ENCODE measurements at regions not wholly inside any gene's neighbourhood (a gene's known extent, or its start where the extent isn't known, plus 50 kb on each side); places are given as distances from the start of the nearest gene placed in this dataset.

- TF ChIP-seq PAX5 (IDR thresholded peaks at IDR 0.05; ENCODE audit: insufficient read depth, low read length, severe bottlenecking) (no peak), POU2F2 (IDR thresholded peaks at IDR 0.05; ENCODE audit: low read depth, low read length) (no peak), POLR2AphosphoS5 (IDR thresholded peaks at IDR 0.05; ENCODE audit: low read depth, low read length) (no peak), POLR2A (IDR thresholded peaks at IDR 0.05; ENCODE audit: low read depth, low read length) (no peak), SPI1 (IDR thresholded peaks at IDR 0.05; ENCODE audit: low read depth, low read length) (no peak), TAF1 (IDR thresholded peaks at IDR 0.05; ENCODE audit: low read depth, low read length) (no peak)
- DNase-seq (ENCODE audit: insufficient read length, low spot score) (no peak), FAIRE-seq (no peak)
Observed at GRCh38 chr5:142542078-142542477, 143.8 kb downstream of the FGF1 start.

- TF ChIP-seq SPI1 (IDR thresholded peaks at IDR 0.05; ENCODE audit: low read depth, low read length): no peak
- TF ChIP-seq POU2F2 (IDR thresholded peaks at IDR 0.05; ENCODE audit: low read depth, low read length): no peak
- no peak for TF ChIP-seq TAF1 (IDR thresholded peaks at IDR 0.05; ENCODE audit: low read depth, low read length)
- no peak for TF ChIP-seq POLR2AphosphoS5 (IDR thresholded peaks at IDR 0.05; ENCODE audit: low read depth, low read length)
- TF ChIP-seq POLR2A (IDR thresholded peaks at IDR 0.05; ENCODE audit: low read depth, low read length): no peak
- TF ChIP-seq PAX5 (IDR thresholded peaks at IDR 0.05; ENCODE audit: insufficient read depth, low read length, severe bottlenecking): no peak
- no peak for FAIRE-seq
- DNase-seq (ENCODE audit: insufficient read length, low spot score): no peak
Observed at GRCh38 chr5:142540922-142541422, 144.9 kb downstream of the FGF1 start.

GRCh38 chr5:142539154-142539740, 146.6 kb downstream of the FGF1 start:
- FAIRE-seq: no peak
- TF ChIP-seq TAF1 (IDR thresholded peaks at IDR 0.05; ENCODE audit: low read depth, low read length): no peak
- no peak for TF ChIP-seq POLR2AphosphoS5 (IDR thresholded peaks at IDR 0.05; ENCODE audit: low read depth, low read length)
- no peak for TF ChIP-seq PAX5 (IDR thresholded peaks at IDR 0.05; ENCODE audit: insufficient read depth, low read length, severe bottlenecking)
- TF ChIP-seq SPI1 (IDR thresholded peaks at IDR 0.05; ENCODE audit: low read depth, low read length): no peak
- no peak for TF ChIP-seq POLR2A (IDR thresholded peaks at IDR 0.05; ENCODE audit: low read depth, low read length)
- TF ChIP-seq POU2F2 (IDR thresholded peaks at IDR 0.05; ENCODE audit: low read depth, low read length): no peak
- DNase-seq (ENCODE audit: insufficient read length, low spot score): no peak

- no peak for TF ChIP-seq POLR2A (IDR thresholded peaks at IDR 0.05; ENCODE audit: low read depth, low read length)
- TF ChIP-seq TAF1 (IDR thresholded peaks at IDR 0.05; ENCODE audit: low read depth, low read length): no peak
- no peak for TF ChIP-seq POLR2AphosphoS5 (IDR thresholded peaks at IDR 0.05; ENCODE audit: low read depth, low read length)
- no peak for TF ChIP-seq SPI1 (IDR thresholded peaks at IDR 0.05; ENCODE audit: low read depth, low read length)
- no peak for TF ChIP-seq PAX5 (IDR thresholded peaks at IDR 0.05; ENCODE audit: insufficient read depth, low read length, severe bottlenecking)
- TF ChIP-seq POU2F2 (IDR thresholded peaks at IDR 0.05; ENCODE audit: low read depth, low read length): no peak
- FAIRE-seq (no peak), DNase-seq (ENCODE audit: insufficient read length, low spot score) (no peak)
Observed at GRCh38 chr5:142537938-142538337, 148.0 kb downstream of the FGF1 start.

GRCh38 chr5:142532781-142533176, 153.1 kb downstream of the FGF1 start:
- DNase-seq (ENCODE audit: insufficient read length, low spot score): no peak
- no peak for TF ChIP-seq POLR2A (IDR thresholded peaks at IDR 0.05; ENCODE audit: low read depth, low read length)
- no peak for TF ChIP-seq TAF1 (IDR thresholded peaks at IDR 0.05; ENCODE audit: low read depth, low read length)
- TF ChIP-seq POU2F2 (IDR thresholded peaks at IDR 0.05; ENCODE audit: low read depth, low read length): no peak
- TF ChIP-seq SPI1 (IDR thresholded peaks at IDR 0.05; ENCODE audit: low read depth, low read length): no peak
- no peak for TF ChIP-seq PAX5 (IDR thresholded peaks at IDR 0.05; ENCODE audit: insufficient read depth, low read length, severe bottlenecking)
- TF ChIP-seq POLR2AphosphoS5 (IDR thresholded peaks at IDR 0.05; ENCODE audit: low read depth, low read length): no peak
- no peak for FAIRE-seq

- FAIRE-seq (no peak), DNase-seq (ENCODE audit: insufficient read length, low spot score) (no peak)
- TF ChIP-seq POLR2AphosphoS5 (IDR thresholded peaks at IDR 0.05; ENCODE audit: low read depth, low read length) (no peak), SPI1 (IDR thresholded peaks at IDR 0.05; ENCODE audit: low read depth, low read length) (no peak), PAX5 (IDR thresholded peaks at IDR 0.05; ENCODE audit: insufficient read depth, low read length, severe bottlenecking) (no peak), POLR2A (IDR thresholded peaks at IDR 0.05; ENCODE audit: low read depth, low read length) (no peak), POU2F2 (IDR thresholded peaks at IDR 0.05; ENCODE audit: low read depth, low read length) (no peak), TAF1 (IDR thresholded peaks at IDR 0.05; ENCODE audit: low read depth, low read length) (no peak)
Observed at GRCh38 chr5:142531977-142532780, 153.7 kb downstream of the FGF1 start.

GRCh38 chr5:142530904-142531303, 155.0 kb downstream of the FGF1 start:
- no peak for FAIRE-seq
- TF ChIP-seq SPI1 (IDR thresholded peaks at IDR 0.05; ENCODE audit: low read depth, low read length): no peak
- TF ChIP-seq TAF1 (IDR thresholded peaks at IDR 0.05; ENCODE audit: low read depth, low read length): no peak
- TF ChIP-seq POLR2AphosphoS5 (IDR thresholded peaks at IDR 0.05; ENCODE audit: low read depth, low read length): no peak
- no peak for TF ChIP-seq PAX5 (IDR thresholded peaks at IDR 0.05; ENCODE audit: insufficient read depth, low read length, severe bottlenecking)
- no peak for TF ChIP-seq POLR2A (IDR thresholded peaks at IDR 0.05; ENCODE audit: low read depth, low read length)
- no peak for TF ChIP-seq POU2F2 (IDR thresholded peaks at IDR 0.05; ENCODE audit: low read depth, low read length)
- DNase-seq (ENCODE audit: insufficient read length, low spot score): no peak

GRCh38 chr5:142529626-142530278, 156.1 kb downstream of the FGF1 start:
- DNase-seq (ENCODE audit: insufficient read length, low spot score): no peak
- no peak for FAIRE-seq
- TF ChIP-seq SPI1 (IDR thresholded peaks at IDR 0.05; ENCODE audit: low read depth, low read length) (no peak), TAF1 (IDR thresholded peaks at IDR 0.05; ENCODE audit: low read depth, low read length) (no peak), POU2F2 (IDR thresholded peaks at IDR 0.05; ENCODE audit: low read depth, low read length) (no peak), POLR2AphosphoS5 (IDR thresholded peaks at IDR 0.05; ENCODE audit: low read depth, low read length) (no peak), POLR2A (IDR thresholded peaks at IDR 0.05; ENCODE audit: low read depth, low read length) (no peak), PAX5 (IDR thresholded peaks at IDR 0.05; ENCODE audit: insufficient read depth, low read length, severe bottlenecking) (no peak)

All from GM12891 (cell line).